A673 (cell line): ENCODE measurements at regions not wholly inside any gene's neighbourhood (a gene's known extent, or its start where the extent isn't known, plus 50 kb on each side); places are given as distances from the start of the nearest gene placed in this dataset.

Experiments used
- EZH2 ChIP-seq: fragments of 200-600 bp; sonication (generic); IDR thresholded peaks from 2 replicates; pipeline ENCODE4 v1.6.1; 2017; ENCODE audit warnings: borderline replicate concordance, low read depth, mild to moderate bottlenecking, mixed read lengths, antibody characterized with exemption, low read length; ENCODE audit not compliant: poor library complexity, severe bottlenecking
- TF ChIP-seq, protein P1 (sequence below): fragments of 300-800, 200-600 bp; sonication (generic); conservative IDR thresholded peaks from 2 replicates; pipeline ENCODE4 v1.5.1; 2017; ENCODE audit warnings: low read depth, mild to moderate bottlenecking, antibody characterized with exemption, low read length, moderate library complexity, mixed read lengths

DNA sequence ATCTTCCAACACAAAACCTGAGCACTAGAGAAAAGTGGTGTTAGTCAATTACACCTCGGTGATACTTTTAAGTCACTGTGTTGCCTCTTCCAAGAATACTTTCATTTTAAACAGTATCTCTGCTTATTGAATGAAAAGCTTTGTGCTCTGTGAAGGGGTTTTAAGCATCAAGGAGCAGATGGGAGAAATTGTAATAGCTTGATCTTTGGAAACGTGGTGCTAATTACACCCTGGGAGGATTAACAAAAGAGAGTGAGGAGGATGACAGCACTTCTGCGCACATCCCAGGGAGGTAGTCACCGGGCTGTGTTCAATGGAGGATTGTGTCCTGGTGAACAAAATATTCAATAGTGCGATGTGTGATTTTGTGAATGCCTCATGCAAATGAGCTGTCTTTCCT, 477.4 kb upstream of the ADAMTS16 start:
- TF ChIP-seq, protein P1, sequence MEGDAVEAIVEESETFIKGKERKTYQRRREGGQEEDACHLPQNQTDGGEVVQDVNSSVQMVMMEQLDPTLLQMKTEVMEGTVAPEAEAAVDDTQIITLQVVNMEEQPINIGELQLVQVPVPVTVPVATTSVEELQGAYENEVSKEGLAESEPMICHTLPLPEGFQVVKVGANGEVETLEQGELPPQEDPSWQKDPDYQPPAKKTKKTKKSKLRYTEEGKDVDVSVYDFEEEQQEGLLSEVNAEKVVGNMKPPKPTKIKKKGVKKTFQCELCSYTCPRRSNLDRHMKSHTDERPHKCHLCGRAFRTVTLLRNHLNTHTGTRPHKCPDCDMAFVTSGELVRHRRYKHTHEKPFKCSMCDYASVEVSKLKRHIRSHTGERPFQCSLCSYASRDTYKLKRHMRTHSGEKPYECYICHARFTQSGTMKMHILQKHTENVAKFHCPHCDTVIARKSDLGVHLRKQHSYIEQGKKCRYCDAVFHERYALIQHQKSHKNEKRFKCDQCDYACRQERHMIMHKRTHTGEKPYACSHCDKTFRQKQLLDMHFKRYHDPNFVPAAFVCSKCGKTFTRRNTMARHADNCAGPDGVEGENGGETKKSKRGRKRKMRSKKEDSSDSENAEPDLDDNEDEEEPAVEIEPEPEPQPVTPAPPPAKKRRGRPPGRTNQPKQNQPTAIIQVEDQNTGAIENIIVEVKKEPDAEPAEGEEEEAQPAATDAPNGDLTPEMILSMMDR, result no peak
- no peak for TF ChIP-seq EZH2
